B cell (primary cell): ENCODE measurements at regions not wholly inside any gene's neighbourhood (a gene's known extent, or its start where the extent isn't known, plus 50 kb on each side); places are given as distances from the start of the nearest gene placed in this dataset.

ENCODE experiments used
- ATAC-seq: fragments of 200-7000 bp; cut with Tn5 transposase; one replicate; pipeline ENCODE4 v1.10.0; 2021; ENCODE audit warnings: low read depth, mild to moderate bottlenecking, moderate number of reproducible peaks, moderate library complexity
- CTCF ChIA-PET: fragments of 350-600 bp; sonication (Branson Sonifier 250); formaldehyde crosslinking; loops from one replicate; lab custom pipeline; 2021; ENCODE audit warnings: antibody characterized with exemption, inconsistent platforms; lab: Charles Lee
- POLR2A ChIA-PET: fragments of 350-600 bp; sonication (Branson Sonifier 250); formaldehyde crosslinking; loops from one replicate; lab custom pipeline; 2021; ENCODE audit warnings: antibody characterized with exemption; lab: Charles Lee
- DNase-seq: peaks from one replicate; pipeline ENCODE4 v3.0.0; 2013
- H2AFZ ChIP-seq: 2 replicates; pipeline ENCODE4 v1.6.1; 2012; ENCODE audit warnings: mild to moderate bottlenecking, low read depth, low read length; ENCODE audit not compliant: insufficient read depth, poor library complexity, severe bottlenecking
- H3K27ac ChIP-seq, 2 donors: 1 replicate in 1 of 2; 2 replicates in 1 of 2; pipeline ENCODE4 v1.5.1; 2012 to 2013; ENCODE audit warnings: low read length in 2 of 2, mild to moderate bottlenecking in 2 of 2, moderate library complexity in 1 of 2
- H3K27me3 ChIP-seq, 4 experiments: fragments of 200-600 bp in 1 of 4; sonication (generic) in 1 of 4; replicated peaks in 1 of 4; 1 replicate in 2 of 4; 2 replicates in 2 of 4; pipeline versions ENCODE4 v1.6.1 to v1.7.0; 2013 to 2016; ENCODE audit warnings: low read length in 3 of 4, mild to moderate bottlenecking in 2 of 4, mixed read lengths in 1 of 4, moderate library complexity in 1 of 4; ENCODE audit not compliant: insufficient read depth in 4 of 4, control insufficient read depth in 3 of 4; ENCODE audit errors: control extremely low read depth in 1 of 4
- H3K36me3 ChIP-seq, 2 experiments: replicated peaks in 1 of 2; 1 replicate in 1 of 2; 2 replicates in 1 of 2; pipeline versions ENCODE4 v1.6.1 to v1.7.1; 2013; ENCODE audit warnings: low read length in 1 of 2; ENCODE audit not compliant: insufficient read depth in 2 of 2, control insufficient read depth in 1 of 2; ENCODE audit errors: control extremely low read depth in 1 of 2, extremely low read depth in 1 of 2
- H3K4me1 ChIP-seq, 2 donors: fragments of 200-600 bp in 1 of 2; sonication (generic) in 1 of 2; 1 replicate in 1 of 2; 2 replicates in 1 of 2; pipeline versions ENCODE4 v1.5.1 to v1.6.1; 2013 to 2017; ENCODE audit warnings: low read length in 2 of 2; ENCODE audit not compliant: control insufficient read depth in 2 of 2, insufficient read depth in 2 of 2
- H3K4me2 ChIP-seq: replicated peaks from 2 replicates; pipeline ENCODE3; 2012; ENCODE audit warnings: mild to moderate bottlenecking, low read depth, low read length; ENCODE audit not compliant: poor library complexity, severe bottlenecking
- H3K4me3 ChIP-seq, 5 experiments: fragments of 200-600 bp in 1 of 5; sonication (generic) in 1 of 5; 1 replicate in 3 of 5; 2 replicates in 2 of 5; pipeline versions ENCODE4 v1.5.1 to v1.7.0; 2011 to 2016; ENCODE audit warnings: low read length in 4 of 5, mild to moderate bottlenecking in 4 of 5, low read depth in 2 of 5, control low read depth in 1 of 5, moderate library complexity in 1 of 5; ENCODE audit not compliant: insufficient read depth in 1 of 5; ENCODE audit errors: control extremely low read depth in 1 of 5, extremely low read depth in 1 of 5
- H3K79me2 ChIP-seq: fragments of 200-600 bp; sonication (generic); one replicate; pipeline ENCODE4 v1.6.0; 2016; ENCODE audit warnings: low read length; ENCODE audit not compliant: control insufficient read depth, insufficient read depth
- H3K9ac ChIP-seq: fragments of 200-600 bp; sonication (generic); 2 replicates; pipeline ENCODE4 v1.6.1; 2017; ENCODE audit warnings: mild to moderate bottlenecking, low read length, moderate library complexity
- H3K9me3 ChIP-seq, 3 donors: one replicate each; pipeline versions ENCODE4 v1.6.1 to v1.7.1; 2013; ENCODE audit warnings: low read length in 2 of 3; ENCODE audit not compliant: control insufficient read depth in 2 of 3, insufficient read depth in 1 of 3; ENCODE audit errors: control extremely low read depth in 1 of 3
- H4K20me1 ChIP-seq: 2 replicates; pipeline ENCODE4 v1.6.0; 2012; ENCODE audit warnings: mild to moderate bottlenecking, low read length; ENCODE audit not compliant: insufficient read depth, control insufficient read depth, poor library complexity, severe bottlenecking
- H3K27ac Mint-ChIP-seq: one replicate; pipeline ENCODE4 v1.8.0; 2021; ENCODE audit warnings: mixed read lengths
- H3K27me3 Mint-ChIP-seq: one replicate; pipeline ENCODE4 v1.8.0; 2021; ENCODE audit warnings: mixed read lengths
- H3K4me1 Mint-ChIP-seq: one replicate; pipeline ENCODE4 v1.8.0; 2021; ENCODE audit warnings: mixed read lengths
- H3K4me3 Mint-ChIP-seq: one replicate; pipeline ENCODE4 v1.8.0; 2021; ENCODE audit warnings: mixed read lengths
- H3K9me3 Mint-ChIP-seq: one replicate; pipeline ENCODE4 v1.8.0; 2022; ENCODE audit warnings: mixed read lengths; ENCODE audit not compliant: insufficient read depth
- CTCF ChIP-seq: fragments of 200-600 bp; IDR thresholded peaks from one replicate; pipeline ENCODE4 v1.8.0; 2022; ENCODE audit warnings: antibody characterized with exemption, mild to moderate bottlenecking
- EZH2 ChIP-seq: IDR thresholded peaks from 2 replicates; pipeline ENCODE4 v1.6.1; 2012; ENCODE audit warnings: borderline replicate concordance, low read depth, mild to moderate bottlenecking, moderate library complexity, low read length; ENCODE audit not compliant: insufficient read depth, poor library complexity, severe bottlenecking
- WGBS: methylation state at CpG from one replicate; pipeline ENCODE4 v1.1.5; 2013; ENCODE audit warnings: missing lambda C conversion rate; ENCODE audit not compliant: insufficient coverage; 5-methylcytosine and 5-hydroxymethylcytosine counted together
- intact Hi-C: fragments of 100-400 bp; cut with micrococcal nuclease; formaldehyde crosslinking; loops from one replicate; pipeline ENCODE4 v1.10.0; 2022

DNA sequence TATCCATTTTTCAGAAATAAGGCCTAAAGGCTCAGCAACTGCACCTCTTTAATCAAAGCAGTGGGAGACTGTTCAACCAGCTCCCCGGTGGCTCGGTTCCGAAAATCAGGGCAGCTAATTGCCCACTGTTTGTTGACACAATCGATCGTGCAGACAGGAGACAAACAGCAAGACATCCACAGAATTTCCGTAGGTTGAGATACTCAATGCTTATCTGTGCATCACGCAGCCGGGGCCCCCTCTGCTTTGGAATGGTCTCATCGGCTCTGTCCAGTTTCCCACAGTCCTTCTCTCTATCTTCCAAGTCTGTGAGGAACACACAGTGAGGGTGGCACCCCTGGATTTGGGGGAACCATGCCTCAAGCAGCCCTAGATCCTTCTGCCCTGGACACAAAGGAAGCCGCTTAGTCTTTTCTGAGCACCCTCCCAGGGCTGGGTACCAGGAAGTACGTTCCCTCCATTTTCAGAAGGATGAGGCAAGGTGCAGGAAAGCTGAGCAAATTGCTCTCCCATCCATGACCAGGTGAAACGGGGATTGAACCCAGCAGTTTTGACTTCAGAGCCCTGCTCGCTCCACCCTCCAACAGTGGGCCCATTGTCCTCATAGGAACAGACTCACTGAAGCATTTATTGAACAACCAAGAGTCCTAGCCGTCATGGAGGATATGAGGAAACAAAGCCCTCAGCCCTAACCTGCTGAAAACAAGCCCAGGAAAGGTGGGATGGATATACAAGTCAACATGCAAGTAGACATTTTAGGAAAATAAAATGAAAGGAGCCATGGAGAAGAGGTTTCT is 70.7 kb downstream of the C16orf95 start:
- no peaks in the 10 kb centered on the region for H3K9me3 Mint-ChIP-seq
- DNase-seq (no peak), ATAC-seq (no peak)
- Histone ChIP-seq H3K4me1 (no peaks in the 10 kb centered on the region), H4K20me1 (no peaks in the 10 kb centered on the region), H2AFZ (no peak overlapping the region), H3K9me3 (no peaks in the 10 kb centered on the region), H3K36me3 (no peaks in the 10 kb centered on the region), H3K4me3 (no peak overlapping the region), H3K27me3 (no peaks in the 10 kb centered on the region), H3K27ac (no peak overlapping the region), H3K4me2 (no peak overlapping the region), H3K79me2 (no peaks in the 10 kb centered on the region), H3K9ac (no peak overlapping the region)
- no peak overlapping the region for H3K27ac Mint-ChIP-seq
- ChIA-PET CTCF (no interaction called here), POLR2A (no interaction called here)
- WGBS, result 92% methylated on average over 12 of the region's 14 CpGs
- TF ChIP-seq CTCF, result no peak
- no peak for TF ChIP-seq EZH2
- peaks cover 6% of the 10 kb centered on the region for H3K27me3 Mint-ChIP-seq
- no peaks in the 10 kb centered on the region for H3K4me1 Mint-ChIP-seq
- intact Hi-C loops, result no loop called here
- H3K4me3 Mint-ChIP-seq, result no peak overlapping the region

- no CpG with 5 or more reads among the region's 3 CpGs for WGBS
- H3K4me1 ChIP-seq, result no peaks in the 10 kb centered on the region
- no peak for DNase-seq
- H3K4me1 Mint-ChIP-seq, result no peaks in the 10 kb centered on the region
- peaks cover 6% of the 10 kb centered on the region for H3K27me3 Mint-ChIP-seq
- no peak overlapping the region for H3K4me3 Mint-ChIP-seq
- H3K4me3 ChIP-seq, result no peak overlapping the region
- H3K9me3 Mint-ChIP-seq, result no peaks in the 10 kb centered on the region
- H3K9me3 ChIP-seq, result no peaks in the 10 kb centered on the region
- CTCF ChIA-PET, result no interaction called here
- ATAC-seq, result no peak
- H3K36me3 ChIP-seq, result no peaks in the 10 kb centered on the region
- POLR2A ChIA-PET, result no interaction called here
- TF ChIP-seq EZH2 (no peak), CTCF (no peak)
- no peak overlapping the region for H3K4me2 ChIP-seq
- intact Hi-C loops, result no loop called here
- H4K20me1 ChIP-seq, result no peaks in the 10 kb centered on the region
- no peak overlapping the region for H2AFZ ChIP-seq
- no peaks in the 10 kb centered on the region for H3K27me3 ChIP-seq
- no peak overlapping the region for H3K27ac Mint-ChIP-seq
- no peak overlapping the region for H3K27ac ChIP-seq
- H3K79me2 ChIP-seq, result no peaks in the 10 kb centered on the region
- no peak overlapping the region for H3K9ac ChIP-seq
Observed at GRCh38 chr16:87248714-87249113, 68.5 kb downstream of the C16orf95 start.
